NCI-H187 (cell line): ENCODE measurements at regions not wholly inside any gene's neighbourhood (a gene's known extent, or its start where the extent isn't known, plus 50 kb on each side); places are given as distances from the start of the nearest gene placed in this dataset.

ENCODE experiments used
- DNase-seq, 2 experiments: peaks; one replicate each; lab custom pipeline; 2025; lab: John Stamatoyannopoulos, UW

DNA sequence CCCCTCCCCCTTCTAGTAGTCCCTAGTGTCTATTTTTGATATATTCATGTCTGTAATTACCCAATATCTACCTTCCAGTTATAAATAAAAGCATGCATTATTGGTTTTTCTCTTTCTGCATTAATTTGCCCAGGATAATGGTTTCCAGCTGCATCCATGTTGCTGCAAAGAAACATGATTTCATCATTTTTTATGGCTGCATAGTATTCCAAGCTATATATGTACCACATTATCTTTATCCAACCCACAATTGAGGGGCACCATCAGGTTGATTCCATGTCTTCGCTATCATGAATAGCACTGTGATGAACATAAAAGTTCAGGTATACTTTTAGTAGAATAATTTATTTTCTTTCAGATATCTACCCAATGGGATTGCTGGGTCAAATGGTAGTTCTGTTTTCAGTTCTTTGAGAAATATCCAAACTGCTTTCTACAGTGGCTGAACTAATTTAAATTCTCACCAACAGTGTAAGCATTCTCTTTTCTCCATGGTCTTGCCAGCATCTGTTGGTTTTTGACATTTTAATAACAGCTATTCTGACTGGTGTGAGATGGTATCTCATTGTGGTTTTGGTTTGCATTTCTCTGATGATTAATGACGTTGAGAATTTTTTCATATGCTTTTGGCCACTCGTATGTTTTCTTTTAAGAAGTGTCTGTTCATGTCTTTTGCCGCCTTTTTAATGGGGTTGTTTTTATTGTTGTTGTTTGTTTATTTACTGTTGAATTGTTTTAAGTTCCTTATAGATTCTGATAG is 746.1 kb upstream of the MEF2C start:
- no peak for DNase-seq

- no peak for DNase-seq
Measured at GRCh38 chr5:89615839-89616518, 733.0 kb upstream of the MEF2C start.

- DNase-seq = no peak
Measured at GRCh38 chr5:89613222-89613956, 730.4 kb upstream of the MEF2C start.

GRCh38 chr5:89606939-89607534 is 724.1 kb upstream of the MEF2C start:
- DNase-seq = no peak

- DNase-seq = no peak
Measured at GRCh38 chr5:89604342-89604741, 721.4 kb upstream of the MEF2C start.

GRCh38 chr5:89601880-89602279 is 718.9 kb upstream of the MEF2C start:
- no peak for DNase-seq

DNA sequence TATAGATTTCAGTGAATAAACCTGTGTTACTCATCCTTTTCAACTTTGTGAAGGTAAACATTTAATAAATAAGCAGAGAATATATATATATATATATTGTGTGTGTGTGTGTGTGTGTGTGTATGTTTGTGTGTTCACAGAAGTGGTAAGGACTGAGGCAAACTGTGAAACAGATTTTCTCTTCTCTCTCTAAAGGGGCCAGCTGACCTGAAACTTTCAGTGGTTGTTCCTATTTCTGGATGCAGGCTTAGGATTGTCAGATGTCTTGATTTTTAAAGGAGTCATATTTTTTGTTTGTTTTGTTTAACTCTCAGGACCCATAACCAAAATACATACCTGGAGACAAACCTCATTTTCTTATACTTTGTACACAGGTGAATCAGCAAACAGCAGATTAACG is 714.9 kb upstream of the MEF2C start:
- DNase-seq = no peak

GRCh38 chr5:89596821-89597220 is 713.8 kb upstream of the MEF2C start:
- DNase-seq = no peak

GRCh38 chr5:89595056-89595455 is 712.1 kb upstream of the MEF2C start:
- no peak for DNase-seq

GRCh38 chr5:89584339-89584956 is 701.5 kb upstream of the MEF2C start:
- DNase-seq = no peak

GRCh38 chr5:89583534-89583933 is 700.5 kb upstream of the MEF2C start:
- no peak for DNase-seq

DNA sequence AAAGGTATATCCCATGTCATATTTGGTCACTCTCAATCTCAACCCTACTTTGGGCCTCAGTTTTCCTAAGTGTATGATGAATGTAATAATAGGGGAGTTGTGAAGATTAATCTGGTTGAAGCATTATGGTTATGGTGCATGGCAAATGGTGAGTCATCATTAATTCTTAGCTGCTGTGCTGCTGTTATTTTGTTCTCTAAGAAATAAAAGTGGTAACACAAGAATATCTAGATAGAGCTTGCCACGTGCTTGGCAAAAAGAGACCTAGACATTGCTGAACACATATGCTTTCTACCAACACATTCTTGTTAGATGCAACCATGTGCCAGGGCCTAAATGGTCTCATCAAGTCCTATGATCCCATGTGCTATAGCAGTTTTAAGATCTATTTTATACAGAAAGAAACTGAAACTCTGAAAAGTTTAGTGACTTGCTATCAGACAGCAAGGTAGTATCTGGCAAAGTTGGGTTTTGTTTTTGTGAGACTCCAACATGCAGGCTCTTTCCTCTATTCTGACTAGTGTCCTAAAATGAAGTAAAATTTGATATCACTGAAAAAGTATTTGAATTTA is 699.9 kb upstream of the MEF2C start:
- no peak for DNase-seq

DNA sequence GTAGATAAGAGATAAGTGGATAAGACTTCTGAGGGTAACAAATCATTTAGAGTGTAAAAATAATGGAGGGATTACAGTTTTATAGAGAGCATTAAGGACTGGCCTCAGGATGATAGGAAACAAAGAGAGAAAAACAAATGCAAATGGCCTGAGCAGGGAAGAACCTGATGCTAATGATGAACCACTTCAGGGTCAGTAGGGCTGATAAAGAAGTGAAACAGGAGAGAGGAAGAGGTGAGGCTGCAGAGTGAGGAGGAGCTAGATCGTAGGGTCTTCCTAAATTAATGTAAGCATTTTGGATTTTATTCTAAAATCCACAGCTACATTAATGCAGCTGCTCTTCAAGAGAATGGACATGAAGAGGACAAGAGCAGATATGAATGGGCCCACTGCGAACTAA is 698.0 kb upstream of the MEF2C start:
- DNase-seq = no peak

GRCh38 chr5:89575319-89575718 is 692.3 kb upstream of the MEF2C start:
- DNase-seq = no peak

- DNase-seq = no peak
Measured at GRCh38 chr5:89573345-89573744, 690.4 kb upstream of the MEF2C start.

GRCh38 chr5:89572696-89573095 is 689.7 kb upstream of the MEF2C start:
- DNase-seq = no peak

DNA sequence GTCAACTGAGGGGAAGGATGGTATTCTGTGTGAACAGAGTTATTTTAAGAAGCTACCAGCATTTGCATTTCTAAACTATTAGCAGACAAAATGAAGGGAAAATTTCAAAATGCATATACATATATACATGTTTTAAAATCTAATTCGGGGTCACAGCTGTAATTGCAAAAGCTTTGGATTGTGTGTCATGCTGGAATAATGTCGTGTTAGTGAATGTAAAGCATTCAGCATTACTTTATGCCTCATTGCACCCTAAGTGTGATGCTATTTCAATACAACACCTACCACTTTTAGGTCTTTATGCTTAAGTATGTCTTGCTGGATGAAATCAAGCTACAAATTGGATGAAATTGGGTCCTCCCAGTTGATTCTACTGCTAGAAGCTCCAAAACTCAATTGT is 687.6 kb upstream of the MEF2C start:
- no peak for DNase-seq

DNA sequence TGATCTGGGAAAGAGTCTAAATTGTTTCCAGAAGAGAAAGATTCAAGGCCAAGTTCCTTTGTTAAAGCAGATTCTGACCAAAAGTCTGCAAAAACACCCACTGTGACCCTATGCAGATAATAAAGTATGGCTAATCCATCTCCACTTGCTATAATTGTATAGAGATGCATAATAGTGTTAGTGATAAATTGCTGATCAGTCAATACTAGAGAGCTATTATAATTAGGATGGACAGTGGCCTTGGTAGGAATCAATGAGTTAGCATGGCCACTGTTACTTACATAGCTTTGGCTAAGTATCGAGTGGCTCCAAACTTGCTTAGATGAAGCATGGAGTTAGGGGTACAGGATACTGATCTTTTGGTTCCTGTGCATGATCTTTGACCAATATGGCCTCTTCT is 683.4 kb upstream of the MEF2C start:
- DNase-seq = no peak

- no peak for DNase-seq
Measured at GRCh38 chr5:89560696-89561095, 677.7 kb upstream of the MEF2C start.

GRCh38 chr5:89556215-89556913 is 673.4 kb upstream of the MEF2C start:
- no peak for DNase-seq

GRCh38 chr5:89546657-89547056 is 663.7 kb upstream of the MEF2C start:
- no peak for DNase-seq
